ENCODE measurements at regions not wholly inside any gene's neighbourhood (a gene's known extent, or its start where the extent isn't known, plus 50 kb on each side); places are given as distances from the start of the nearest gene placed in this dataset.
A peak's percentile ranks its signal among the peaks of the same experiment; 100 is the strongest.
"Not testable (repeated sequence)": the region's sequence is repeated elsewhere in the genome, so short reads cannot be mapped to it uniquely, and the experiment has no call there.

DNA sequence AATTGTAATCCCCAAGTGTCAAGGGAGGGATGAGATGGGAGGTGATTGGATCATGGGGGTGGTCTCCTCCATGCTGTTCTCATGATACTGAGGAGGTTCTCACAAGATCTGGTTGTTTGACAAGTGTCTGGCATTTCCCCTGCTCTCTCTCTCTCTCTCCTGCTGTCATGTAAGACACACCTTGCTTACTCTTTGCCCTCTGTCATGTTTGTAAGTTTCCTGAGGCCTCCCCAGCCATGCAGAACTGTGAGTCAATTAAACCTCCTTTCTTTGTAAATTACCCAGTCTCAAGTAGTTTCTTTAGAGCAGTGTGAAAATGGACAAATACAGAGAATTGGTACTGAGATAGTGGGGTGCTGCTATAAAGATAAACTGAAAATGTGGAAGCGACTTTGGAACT, 207.9 kb downstream of the HINT1 start:
- no peak for DNase-seq

- no peak for DNase-seq
Observed at GRCh38 chr5:130955041-130955440, 210.0 kb downstream of the HINT1 start.

DNA sequence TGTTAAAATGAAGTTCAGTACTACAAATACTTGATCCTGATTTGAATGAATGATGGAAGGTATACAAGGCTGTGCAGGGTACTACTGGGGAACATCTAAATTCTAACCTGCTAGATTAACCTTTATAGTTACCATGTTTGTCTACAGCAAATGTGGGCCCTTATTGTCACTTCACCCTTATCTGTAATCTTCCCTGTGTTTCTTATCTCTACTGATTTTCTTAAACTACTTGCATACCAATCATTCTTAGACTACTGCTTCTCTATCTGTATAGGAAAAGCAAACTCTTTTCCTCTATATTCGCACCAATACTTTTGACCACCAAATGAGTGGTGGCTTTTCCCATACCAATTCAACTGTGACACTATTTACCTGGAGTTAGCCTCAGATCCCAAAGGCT, 210.7 kb downstream of the HINT1 start:
- no peak for DNase-seq

- no peak for DNase-seq
Observed at GRCh38 chr5:130939059-130939458, 226.0 kb downstream of the HINT1 start.

DNA sequence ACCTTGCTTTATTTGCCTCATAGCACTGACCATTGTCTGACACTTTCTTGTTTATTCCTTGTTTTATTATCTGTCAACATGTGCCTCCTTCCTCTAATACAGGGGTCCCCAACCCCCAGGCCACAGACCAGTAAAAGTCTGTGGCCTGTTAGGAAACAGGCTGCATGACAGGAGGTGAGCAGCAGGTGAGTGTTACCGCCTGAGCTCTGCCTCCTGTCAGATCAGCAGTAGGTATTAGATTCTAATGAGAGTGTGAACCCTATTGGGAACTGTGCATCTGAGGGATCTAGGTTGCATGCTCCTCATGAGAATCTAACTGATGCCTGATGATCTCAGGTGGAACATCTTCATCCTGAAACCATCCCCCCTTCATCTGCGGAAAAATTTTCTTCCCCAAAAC, 228.0 kb downstream of the HINT1 start:
- no peak for DNase-seq

GRCh38 chr5:130923543-130924124, 241.4 kb downstream of the HINT1 start:
- no peak for DNase-seq

- no peak for DNase-seq
Observed at GRCh38 chr5:130912088-130912487, 253.0 kb downstream of the HINT1 start.

DNA sequence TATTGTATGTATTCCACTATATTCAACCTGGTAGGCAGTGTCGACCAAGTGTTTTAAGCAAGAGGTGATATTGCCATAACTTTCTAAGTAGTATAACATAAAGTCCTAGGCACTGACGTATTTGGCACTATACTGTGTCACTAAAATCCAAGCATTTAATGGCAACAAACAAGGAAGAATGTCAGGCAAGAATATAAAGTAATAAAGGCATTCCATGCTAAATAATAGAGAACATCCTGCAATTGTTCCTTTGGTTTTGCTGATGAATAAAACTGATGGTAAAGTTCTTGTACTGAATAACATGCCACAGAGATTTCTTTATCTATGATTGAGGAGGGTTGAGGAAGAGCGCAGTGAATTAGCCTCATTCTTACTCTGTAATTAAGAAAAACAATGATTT, 256.9 kb downstream of the HINT1 start:
- no peak for DNase-seq

DNA sequence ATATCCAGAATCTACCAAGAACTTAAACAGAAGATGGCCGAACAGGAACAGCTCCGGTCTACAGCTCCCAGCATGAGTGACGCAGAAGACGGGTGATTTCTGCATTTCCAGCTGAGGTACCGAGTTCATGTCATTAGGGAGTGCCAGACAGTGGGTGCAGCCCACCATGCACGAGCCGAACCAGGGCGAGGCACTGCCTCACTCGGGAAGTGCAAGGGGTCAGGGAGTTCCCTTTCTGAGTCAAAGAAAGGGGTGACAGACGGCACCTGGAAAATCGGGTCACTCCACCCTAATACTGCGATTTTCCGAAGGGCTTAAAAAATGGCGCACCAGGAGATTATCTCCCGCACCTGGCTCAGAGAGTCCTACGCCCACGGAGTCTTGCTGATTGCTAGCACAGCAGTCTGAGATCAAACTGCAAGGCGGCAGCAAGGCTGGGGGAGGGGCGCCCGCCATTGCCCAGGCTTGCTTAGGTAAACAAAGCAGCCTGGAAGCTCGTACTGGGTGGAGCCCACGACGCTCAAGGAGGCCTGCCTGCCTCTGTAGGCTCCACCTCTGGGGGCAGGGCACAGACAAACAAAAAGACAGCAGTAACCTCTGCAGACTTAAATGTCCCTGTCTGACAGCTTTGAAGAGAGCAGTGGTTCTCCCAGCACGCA, 267.4 kb downstream of the HINT1 start:
- not testable (repeated sequence) for DNase-seq

GRCh38 chr5:130897181-130897536, 267.9 kb downstream of the HINT1 start:
- DNase-seq = not testable (repeated sequence)

DNA sequence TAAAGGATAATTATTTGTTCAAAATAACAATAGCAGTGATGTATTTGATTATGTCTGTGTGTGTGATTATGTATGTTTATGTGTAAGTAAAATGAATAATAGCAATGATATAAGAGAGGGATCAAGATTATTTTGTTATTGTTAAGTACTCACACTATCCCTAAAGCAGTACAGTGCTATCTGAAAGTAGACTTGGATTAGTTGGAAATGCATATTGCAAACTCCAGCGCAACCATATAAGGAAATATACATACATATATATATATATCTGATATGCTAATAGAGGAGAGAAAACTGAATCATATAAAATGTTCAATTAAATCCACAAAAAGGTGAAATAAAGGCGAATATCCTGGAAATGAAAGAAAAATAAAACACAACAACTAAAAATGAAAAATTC, 268.4 kb downstream of the HINT1 start:
- no peak for DNase-seq

DNA sequence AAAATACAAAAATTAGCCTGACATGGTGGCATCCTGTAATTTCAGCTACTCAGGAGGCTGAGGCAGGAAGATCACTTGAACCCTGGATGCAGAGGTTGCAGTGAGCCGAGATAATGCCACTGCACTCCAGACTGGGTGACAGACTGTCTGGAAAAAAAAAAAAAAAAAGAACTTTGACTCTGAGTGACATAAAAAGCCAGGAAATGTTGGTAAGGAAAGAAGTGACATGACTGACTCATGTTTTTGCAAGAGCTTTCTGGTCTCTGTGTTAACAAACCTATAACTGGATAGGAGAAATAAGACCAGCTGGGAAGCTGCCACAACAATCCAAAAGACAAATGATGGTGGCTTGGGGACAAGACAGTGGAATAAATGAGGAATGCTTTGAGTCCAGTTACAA, 272.1 kb downstream of the HINT1 start:
- no peak for DNase-seq

DNA sequence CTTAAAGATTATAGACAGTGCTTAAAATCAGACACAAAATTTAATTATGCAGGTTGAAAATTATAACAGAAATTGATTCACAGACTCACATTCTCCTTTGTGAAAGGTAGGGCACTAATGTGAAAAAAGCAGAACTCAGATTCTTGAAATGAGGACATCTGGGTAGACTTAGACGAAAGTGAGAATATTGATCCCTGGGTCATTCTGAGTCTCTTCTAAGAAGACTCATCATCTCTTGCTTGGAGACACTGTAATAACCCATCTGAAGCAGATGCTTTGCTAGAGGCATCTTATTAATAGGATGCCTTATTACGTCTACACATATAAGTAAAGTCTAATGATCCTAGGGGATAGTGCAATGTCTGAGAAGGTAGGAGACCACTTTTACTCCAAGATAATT, 274.4 kb downstream of the HINT1 start:
- DNase-seq = no peak

- no peak for DNase-seq
Observed at GRCh38 chr5:130885691-130886090, 279.4 kb downstream of the HINT1 start.

DNA sequence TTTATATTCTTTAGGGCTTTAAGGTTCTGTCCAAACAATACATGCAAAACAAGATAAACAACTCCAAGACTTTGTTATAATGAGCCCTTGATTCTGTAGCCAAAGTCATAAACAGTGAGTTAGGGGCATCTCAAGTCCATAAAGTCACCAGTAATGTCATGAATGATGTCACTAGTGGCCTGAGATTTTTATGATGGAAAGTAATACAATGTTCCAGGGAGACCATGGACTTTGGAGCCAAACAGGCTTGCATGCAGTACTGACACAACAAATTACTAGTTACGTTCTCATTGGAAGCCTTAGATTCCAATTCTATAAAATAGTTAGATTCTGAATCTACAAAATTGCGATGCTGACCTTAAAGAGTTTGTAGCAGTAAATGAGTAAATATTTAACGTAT, 280.0 kb downstream of the HINT1 start:
- DNase-seq = no peak

GRCh38 chr5:130884023-130884422, 281.0 kb downstream of the HINT1 start:
- no peak for DNase-seq

- DNase-seq = no peak
Observed at GRCh38 chr5:130875656-130876055, 289.4 kb downstream of the HINT1 start.

- peak in 1 of 51 donors; percentile 2 for DNase-seq
Observed at GRCh38 chr5:130874861-130875417, 290.1 kb downstream of the HINT1 start.

- peak in 1 of 51 donors; percentile 3 for DNase-seq
Observed at GRCh38 chr5:130871346-130872086, 293.5 kb downstream of the HINT1 start.

DNA sequence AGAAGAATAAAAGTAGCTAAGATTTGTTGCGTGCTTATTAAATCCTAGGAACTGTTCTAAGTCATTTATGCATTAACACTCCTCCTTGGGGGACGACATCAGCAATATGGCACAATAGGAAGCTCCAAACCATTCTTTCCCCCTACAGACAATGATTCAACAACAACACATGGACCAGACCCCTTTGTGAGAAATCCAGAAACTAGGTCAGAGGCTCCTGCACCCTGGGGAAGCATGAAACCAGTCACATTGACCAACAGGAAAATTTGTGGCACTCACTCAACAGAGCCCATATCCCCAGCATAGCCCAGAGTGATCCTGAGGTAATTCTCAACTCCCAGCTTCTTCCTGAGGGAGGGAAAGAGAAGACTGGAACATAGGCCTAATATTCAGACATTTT, 294.4 kb downstream of the HINT1 start:
- DNase-seq = no peak

GRCh38 chr5:130868186-130868840, 296.7 kb downstream of the HINT1 start:
- no peak for DNase-seq

All from hypothalamus (tissue), 51 donors.